ENCODE measurements at regions not wholly inside any gene's neighbourhood (a gene's known extent, or its start where the extent isn't known, plus 50 kb on each side); places are given as distances from the start of the nearest gene placed in this dataset.

DNA sequence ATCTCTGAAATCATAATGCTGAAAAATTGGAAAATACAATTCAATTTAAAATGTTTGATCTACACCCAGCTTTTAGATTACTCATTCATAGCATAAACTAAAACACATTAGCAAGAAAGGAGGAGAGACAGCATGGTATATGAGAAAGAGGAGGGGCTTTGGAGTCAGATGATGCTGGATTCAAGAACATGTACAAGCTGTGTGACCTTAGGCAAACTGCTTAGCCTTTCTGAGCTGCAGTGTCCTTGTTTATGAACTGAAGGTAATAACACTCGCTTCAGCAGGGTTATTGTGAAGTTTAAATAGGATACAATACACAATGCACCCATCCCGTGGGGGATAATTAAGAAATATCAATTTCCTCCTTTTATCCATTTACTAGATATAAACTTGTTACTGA, 79.2 kb downstream of the MAP1LC3B2 start:
- TF ChIP-seq, protein P1, sequence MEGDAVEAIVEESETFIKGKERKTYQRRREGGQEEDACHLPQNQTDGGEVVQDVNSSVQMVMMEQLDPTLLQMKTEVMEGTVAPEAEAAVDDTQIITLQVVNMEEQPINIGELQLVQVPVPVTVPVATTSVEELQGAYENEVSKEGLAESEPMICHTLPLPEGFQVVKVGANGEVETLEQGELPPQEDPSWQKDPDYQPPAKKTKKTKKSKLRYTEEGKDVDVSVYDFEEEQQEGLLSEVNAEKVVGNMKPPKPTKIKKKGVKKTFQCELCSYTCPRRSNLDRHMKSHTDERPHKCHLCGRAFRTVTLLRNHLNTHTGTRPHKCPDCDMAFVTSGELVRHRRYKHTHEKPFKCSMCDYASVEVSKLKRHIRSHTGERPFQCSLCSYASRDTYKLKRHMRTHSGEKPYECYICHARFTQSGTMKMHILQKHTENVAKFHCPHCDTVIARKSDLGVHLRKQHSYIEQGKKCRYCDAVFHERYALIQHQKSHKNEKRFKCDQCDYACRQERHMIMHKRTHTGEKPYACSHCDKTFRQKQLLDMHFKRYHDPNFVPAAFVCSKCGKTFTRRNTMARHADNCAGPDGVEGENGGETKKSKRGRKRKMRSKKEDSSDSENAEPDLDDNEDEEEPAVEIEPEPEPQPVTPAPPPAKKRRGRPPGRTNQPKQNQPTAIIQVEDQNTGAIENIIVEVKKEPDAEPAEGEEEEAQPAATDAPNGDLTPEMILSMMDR (IDR thresholded peaks at IDR 0.05; ENCODE audit: low read length), result no peak
- TF ChIP-seq EZH2 (IDR thresholded peaks at IDR 0.05; ENCODE audit: borderline replicate concordance, low read length), result no peak
